GM10266 (cell line): ENCODE measurements at regions not wholly inside any gene's neighbourhood (a gene's known extent, or its start where the extent isn't known, plus 50 kb on each side); places are given as distances from the start of the nearest gene placed in this dataset.

ENCODE experiments used
- DNase-seq: peaks from one replicate; pipeline ENCODE4 v3.0.0; 2012; ENCODE audit errors: extremely low spot score
- TF ChIP-seq, protein P1 (sequence below): IDR thresholded peaks from 2 replicates; pipeline ENCODE4 v1.5.1; 2012; ENCODE audit warnings: mild to moderate bottlenecking, low read depth; ENCODE audit not compliant: control insufficient read depth, insufficient read depth; ENCODE audit errors: missing control alignments

DNA sequence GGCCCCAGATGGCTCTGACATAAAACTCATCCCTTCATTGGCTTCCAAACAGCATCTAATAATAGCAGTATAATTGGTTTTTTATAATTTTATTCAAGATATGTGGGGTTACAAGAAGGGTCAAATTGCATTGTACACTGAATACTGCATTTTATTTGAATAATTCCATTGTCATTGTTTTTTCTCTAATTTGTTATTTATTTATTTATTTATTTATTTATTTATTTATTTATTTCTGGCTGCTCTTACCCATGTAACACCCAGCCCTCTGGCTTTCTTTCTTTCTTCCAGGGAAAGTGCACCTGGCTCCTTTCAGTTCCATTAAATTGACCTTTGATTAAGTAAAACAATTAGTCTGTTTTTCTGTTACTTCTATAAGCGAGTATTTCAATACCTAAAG, 210.1 kb downstream of the CDH9 start:
- no peak for DNase-seq
- TF ChIP-seq, protein P1, sequence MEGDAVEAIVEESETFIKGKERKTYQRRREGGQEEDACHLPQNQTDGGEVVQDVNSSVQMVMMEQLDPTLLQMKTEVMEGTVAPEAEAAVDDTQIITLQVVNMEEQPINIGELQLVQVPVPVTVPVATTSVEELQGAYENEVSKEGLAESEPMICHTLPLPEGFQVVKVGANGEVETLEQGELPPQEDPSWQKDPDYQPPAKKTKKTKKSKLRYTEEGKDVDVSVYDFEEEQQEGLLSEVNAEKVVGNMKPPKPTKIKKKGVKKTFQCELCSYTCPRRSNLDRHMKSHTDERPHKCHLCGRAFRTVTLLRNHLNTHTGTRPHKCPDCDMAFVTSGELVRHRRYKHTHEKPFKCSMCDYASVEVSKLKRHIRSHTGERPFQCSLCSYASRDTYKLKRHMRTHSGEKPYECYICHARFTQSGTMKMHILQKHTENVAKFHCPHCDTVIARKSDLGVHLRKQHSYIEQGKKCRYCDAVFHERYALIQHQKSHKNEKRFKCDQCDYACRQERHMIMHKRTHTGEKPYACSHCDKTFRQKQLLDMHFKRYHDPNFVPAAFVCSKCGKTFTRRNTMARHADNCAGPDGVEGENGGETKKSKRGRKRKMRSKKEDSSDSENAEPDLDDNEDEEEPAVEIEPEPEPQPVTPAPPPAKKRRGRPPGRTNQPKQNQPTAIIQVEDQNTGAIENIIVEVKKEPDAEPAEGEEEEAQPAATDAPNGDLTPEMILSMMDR, result no peak

DNA sequence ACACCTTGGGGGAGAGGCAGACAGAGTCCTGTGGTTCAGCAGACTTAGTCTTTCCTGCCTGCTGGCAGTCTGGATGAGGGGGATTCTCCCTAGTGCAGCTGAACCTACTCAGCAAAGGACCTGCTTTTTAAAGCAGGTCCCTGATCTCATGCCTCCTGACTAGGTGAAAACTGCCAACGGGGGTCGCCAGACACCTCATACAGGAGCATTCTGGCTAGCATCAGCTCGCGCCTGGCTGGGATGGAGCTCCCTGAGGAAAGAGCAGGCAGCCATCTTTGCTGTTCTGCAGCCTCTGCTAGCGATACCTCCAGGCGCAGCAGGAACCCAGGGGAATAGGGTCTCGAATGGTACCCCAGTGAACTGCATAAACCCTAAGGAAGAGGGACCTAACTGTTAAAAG, 225.2 kb downstream of the CDH9 start:
- TF ChIP-seq, protein P1, result no peak
- DNase-seq, result no peak

DNA sequence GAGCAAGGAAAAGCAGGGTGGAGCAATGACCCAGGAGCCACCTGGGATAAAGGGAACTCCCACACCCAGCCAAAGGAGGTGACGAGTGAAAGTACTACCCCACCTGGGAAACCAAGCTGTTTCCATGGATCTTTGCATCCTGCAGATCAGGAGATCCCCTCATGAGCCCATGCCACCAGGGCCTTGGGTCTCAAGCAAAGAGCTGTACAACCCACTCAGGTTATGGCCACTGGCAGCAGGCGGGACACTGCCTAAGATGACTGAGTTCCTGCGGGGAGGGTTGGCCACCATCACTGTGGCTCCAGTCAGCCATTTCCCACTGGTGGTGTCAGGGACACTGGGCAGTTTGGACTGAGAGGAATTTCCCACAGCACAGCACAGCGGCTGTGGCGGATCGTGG, 225.7 kb downstream of the CDH9 start:
- no peak for DNase-seq
- TF ChIP-seq, protein P1, result no peak

DNA sequence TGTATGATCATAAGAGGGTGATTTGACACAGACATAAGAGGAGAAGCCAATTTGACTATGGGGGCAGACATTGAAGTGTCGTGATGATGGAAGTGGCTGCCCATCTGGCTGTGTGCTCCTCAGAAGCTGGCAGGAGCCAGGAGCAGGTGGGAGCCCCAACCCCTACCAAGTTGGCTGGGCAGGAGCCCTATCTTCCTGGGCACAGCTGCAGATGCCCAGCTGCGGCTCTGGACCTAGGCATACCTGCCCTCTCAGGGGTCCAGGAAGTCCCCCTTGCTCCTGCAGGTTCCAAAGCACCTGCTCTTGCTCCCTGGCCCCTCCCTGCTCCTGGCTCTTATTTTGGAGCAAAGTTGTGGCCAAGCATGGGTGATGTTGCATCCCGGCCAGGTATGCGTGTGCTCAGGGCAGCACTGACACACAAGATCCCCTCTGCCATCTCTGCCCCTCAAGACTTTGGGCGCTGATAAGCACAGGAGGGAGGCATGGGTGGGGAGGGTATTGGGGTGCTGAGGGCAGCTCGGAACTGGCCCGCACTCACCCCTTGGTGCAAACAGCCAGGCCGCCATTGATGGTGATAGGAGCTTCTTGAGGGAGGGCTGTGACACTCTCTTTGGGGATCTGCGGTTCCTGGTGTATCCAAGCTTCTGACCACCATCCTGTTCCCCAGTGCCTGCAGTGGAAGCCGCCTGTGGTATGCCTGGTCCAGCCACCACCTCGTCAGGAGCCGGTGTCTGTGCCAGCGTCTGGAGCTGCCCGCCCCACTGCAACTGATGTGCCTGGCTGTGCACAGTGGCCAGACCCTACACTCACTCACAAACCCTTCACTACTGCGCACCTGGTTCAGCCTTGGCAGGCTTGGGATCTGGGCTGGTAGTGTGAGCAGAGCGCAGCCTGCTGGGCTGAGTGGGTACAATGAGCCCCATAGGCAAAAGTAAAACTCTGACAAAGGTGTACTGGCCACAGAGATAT, 230.9 kb downstream of the CDH9 start:
- DNase-seq, result no peak
- TF ChIP-seq, protein P1, result no peak

DNA sequence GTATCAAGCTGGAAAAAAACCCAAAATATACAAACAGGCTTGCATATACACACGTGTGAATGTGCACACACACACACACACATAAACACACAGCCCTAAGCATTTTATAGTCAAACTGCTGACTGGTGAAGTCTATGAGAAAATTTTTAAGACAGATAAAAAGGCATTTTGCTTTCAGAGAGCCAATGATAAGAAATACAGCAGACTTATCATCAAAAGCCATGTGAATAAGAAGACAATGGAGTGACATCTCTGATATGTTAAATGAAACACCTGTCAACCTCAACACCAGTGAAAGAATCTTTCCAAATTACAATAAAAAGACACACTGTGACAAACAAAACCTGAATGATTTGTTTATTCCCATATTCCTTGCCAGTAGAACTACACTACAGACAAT, 233.3 kb downstream of the CDH9 start:
- TF ChIP-seq, protein P1, result no peak
- DNase-seq, result no peak

DNA sequence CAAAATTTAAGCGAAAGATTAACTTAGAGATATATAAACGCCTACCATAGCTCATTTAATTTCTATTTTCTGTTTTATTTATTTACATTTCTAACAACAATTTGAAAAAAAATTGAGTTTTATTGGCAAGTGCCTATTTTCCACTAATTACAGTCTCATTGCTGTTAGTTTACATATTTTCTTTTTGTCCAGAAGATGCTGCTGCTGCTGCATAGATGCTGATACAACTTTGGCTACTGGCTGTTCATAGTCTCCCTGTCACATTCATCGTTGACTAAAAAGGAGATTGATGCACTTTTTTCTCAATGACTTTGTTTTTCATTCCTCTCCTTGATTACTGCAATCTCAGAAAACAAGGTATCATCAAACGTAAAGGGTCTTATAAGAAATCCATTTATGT, 235.4 kb downstream of the CDH9 start:
- TF ChIP-seq, protein P1, result no peak
- no peak for DNase-seq

DNA sequence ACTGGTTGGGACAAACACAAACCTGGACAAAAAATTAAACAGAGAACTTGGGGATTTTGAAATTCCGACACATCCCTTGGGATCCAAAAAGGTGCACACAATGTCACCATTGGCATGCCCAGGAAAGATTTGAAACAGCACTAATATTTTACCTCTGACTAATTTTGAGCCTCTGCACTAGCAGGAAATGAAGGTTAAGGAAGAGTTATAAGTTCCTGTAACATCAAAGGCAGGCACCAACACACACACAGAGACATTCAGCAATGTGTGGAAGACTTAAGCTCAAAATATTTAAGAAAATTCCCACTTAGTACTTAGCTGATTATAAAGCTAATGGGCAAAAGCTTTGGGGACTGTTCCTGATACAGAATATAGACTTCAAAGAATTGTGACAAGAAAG, 247.0 kb downstream of the CDH9 start:
- no peak for DNase-seq
- TF ChIP-seq, protein P1, result no peak
